A549 (cell line): ENCODE measurements at regions not wholly inside any gene's neighbourhood (a gene's known extent, or its start where the extent isn't known, plus 50 kb on each side); places are given as distances from the start of the nearest gene placed in this dataset.

Experiments
- EHMT2 ChIP-seq: fragments of 200-600 bp; sonication (generic); IDR thresholded peaks from 2 replicates; pipeline ENCODE4 v1.6.1; 2016; ENCODE audit warnings: antibody characterized with exemption, low read depth, mild to moderate bottlenecking, moderate library complexity
- ESRRA ChIP-seq: fragments of 150-350 bp; IDR thresholded peaks from 2 replicates; pipeline ENCODE4 v1.6.1; 2014; ENCODE audit warnings: mild to moderate bottlenecking, low read length, borderline replicate concordance
- GATA3 ChIP-seq: IDR thresholded peaks from 2 replicates; pipeline ENCODE4 v1.6.1; 2012; ENCODE audit warnings: borderline replicate concordance
- JUN ChIP-seq, 2 experiments: fragments of >200 bp; sonication (Bioruptor Twin); formaldehyde crosslinking; IDR thresholded peaks; 2 replicates in 1 of 2; 3 replicates in 1 of 2; pipeline ENCODE4 v1.6.1; 2016 to 2017
- POLR2A ChIP-seq: IDR thresholded peaks from 2 replicates; pipeline ENCODE4 v1.6.1; 2012; ENCODE audit warnings: mild to moderate bottlenecking, low read length
- REST ChIP-seq: fragments of 200-600 bp; sonication (generic); IDR thresholded peaks from 2 replicates; pipeline ENCODE4 v1.6.1; 2016; ENCODE audit warnings: antibody characterized with exemption, mild to moderate bottlenecking, moderate library complexity
- ZSCAN20 ChIP-seq: fragments of 250-450 bp; sonication (Bioruptor Pico); IDR thresholded peaks from 2 replicates; pipeline ENCODE4 v1.8.0; 2022; ENCODE audit warnings: mild to moderate bottlenecking, moderate library complexity
- TF ChIP-seq, protein P1 (sequence below): fragments of >200 bp; sonication (Bioruptor Twin); formaldehyde crosslinking; IDR thresholded peaks from 3 replicates; pipeline ENCODE4 v1.5.1; 2016
- TF ChIP-seq, protein P2 (sequence below): fragments of 450-650 bp; IDR thresholded peaks from 2 replicates; pipeline ENCODE4 v1.6.1; 2014; ENCODE audit warnings: antibody characterized with exemption
- TF ChIP-seq, protein P3 (sequence below): fragments of 150-350 bp; IDR thresholded peaks from 2 replicates; pipeline ENCODE4 v1.6.1; 2014; ENCODE audit warnings: low read depth, mild to moderate bottlenecking, low read length

DNA sequence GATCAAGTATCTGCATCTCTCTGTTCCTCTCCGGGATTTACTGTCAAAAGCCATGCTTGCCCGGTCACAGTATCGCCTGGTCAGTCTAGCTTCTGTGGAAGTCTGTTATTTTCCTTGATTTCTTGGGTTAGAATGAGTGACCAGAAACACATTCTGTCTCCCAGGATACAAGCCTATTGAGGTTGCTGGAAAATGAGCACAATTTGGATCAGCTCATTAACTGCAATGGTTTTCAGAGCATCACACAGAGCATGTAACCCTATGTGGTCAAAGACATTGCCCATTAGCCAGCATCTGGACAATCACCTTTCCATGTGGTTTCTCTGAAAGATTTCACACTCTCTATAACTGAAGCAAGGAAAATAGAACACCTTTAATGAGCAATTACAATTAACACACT lies 124.2 kb upstream of the FAM98A start:
- TF ChIP-seq, protein P1, sequence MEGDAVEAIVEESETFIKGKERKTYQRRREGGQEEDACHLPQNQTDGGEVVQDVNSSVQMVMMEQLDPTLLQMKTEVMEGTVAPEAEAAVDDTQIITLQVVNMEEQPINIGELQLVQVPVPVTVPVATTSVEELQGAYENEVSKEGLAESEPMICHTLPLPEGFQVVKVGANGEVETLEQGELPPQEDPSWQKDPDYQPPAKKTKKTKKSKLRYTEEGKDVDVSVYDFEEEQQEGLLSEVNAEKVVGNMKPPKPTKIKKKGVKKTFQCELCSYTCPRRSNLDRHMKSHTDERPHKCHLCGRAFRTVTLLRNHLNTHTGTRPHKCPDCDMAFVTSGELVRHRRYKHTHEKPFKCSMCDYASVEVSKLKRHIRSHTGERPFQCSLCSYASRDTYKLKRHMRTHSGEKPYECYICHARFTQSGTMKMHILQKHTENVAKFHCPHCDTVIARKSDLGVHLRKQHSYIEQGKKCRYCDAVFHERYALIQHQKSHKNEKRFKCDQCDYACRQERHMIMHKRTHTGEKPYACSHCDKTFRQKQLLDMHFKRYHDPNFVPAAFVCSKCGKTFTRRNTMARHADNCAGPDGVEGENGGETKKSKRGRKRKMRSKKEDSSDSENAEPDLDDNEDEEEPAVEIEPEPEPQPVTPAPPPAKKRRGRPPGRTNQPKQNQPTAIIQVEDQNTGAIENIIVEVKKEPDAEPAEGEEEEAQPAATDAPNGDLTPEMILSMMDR: no peak
- no peak for TF ChIP-seq EHMT2
- TF ChIP-seq REST: no peak
- TF ChIP-seq, protein P2, sequence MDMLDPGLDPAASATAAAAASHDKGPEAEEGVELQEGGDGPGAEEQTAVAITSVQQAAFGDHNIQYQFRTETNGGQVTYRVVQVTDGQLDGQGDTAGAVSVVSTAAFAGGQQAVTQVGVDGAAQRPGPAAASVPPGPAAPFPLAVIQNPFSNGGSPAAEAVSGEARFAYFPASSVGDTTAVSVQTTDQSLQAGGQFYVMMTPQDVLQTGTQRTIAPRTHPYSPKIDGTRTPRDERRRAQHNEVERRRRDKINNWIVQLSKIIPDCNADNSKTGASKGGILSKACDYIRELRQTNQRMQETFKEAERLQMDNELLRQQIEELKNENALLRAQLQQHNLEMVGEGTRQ: no peak
- TF ChIP-seq ESRRA: no peak
- TF ChIP-seq POLR2A: no peak
- TF ChIP-seq, protein P3, sequence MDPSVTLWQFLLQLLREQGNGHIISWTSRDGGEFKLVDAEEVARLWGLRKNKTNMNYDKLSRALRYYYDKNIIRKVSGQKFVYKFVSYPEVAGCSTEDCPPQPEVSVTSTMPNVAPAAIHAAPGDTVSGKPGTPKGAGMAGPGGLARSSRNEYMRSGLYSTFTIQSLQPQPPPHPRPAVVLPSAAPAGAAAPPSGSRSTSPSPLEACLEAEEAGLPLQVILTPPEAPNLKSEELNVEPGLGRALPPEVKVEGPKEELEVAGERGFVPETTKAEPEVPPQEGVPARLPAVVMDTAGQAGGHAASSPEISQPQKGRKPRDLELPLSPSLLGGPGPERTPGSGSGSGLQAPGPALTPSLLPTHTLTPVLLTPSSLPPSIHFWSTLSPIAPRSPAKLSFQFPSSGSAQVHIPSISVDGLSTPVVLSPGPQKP: no peak
- no peak for TF ChIP-seq GATA3
- TF ChIP-seq JUN (IDR thresholded peaks at IDR 0.05): no peak
- TF ChIP-seq ZSCAN20 (CRISPR knock-in tag): no peak
